T follicular helper cell (primary cell): ENCODE measurements at regions not wholly inside any gene's neighbourhood (a gene's known extent, or its start where the extent isn't known, plus 50 kb on each side); places are given as distances from the start of the nearest gene placed in this dataset.

Experiments
- DNase-seq: peaks from one replicate; pipeline ENCODE4 v3.0.0-alpha.2; 2020; ENCODE audit warnings: low read depth

GRCh38 chr7:17130281-17131059, 168.0 kb upstream of the AHR start:
- no peak for DNase-seq

- DNase-seq, result no peak
Measured at GRCh38 chr7:17131060-17131345, 167.4 kb upstream of the AHR start.

- no peak for DNase-seq
Measured at GRCh38 chr7:17131983-17132655, 166.3 kb upstream of the AHR start.

- no peak for DNase-seq
Measured at GRCh38 chr7:17132726-17133125, 165.7 kb upstream of the AHR start.

- DNase-seq, result no peak
Measured at GRCh38 chr7:17133977-17134376, 164.5 kb upstream of the AHR start.

- no peak for DNase-seq
Measured at GRCh38 chr7:17134786-17135185, 163.7 kb upstream of the AHR start.

GRCh38 chr7:17136126-17136525, 162.3 kb upstream of the AHR start:
- DNase-seq, result no peak

- no peak for DNase-seq
Measured at GRCh38 chr7:17139081-17139480, 159.4 kb upstream of the AHR start.

- no peak for DNase-seq
Measured at GRCh38 chr7:17140406-17140805, 158.0 kb upstream of the AHR start.

- no peak for DNase-seq
Measured at GRCh38 chr7:17142831-17143541, 155.5 kb upstream of the AHR start.

- DNase-seq, result peak; percentile 13
Measured at GRCh38 chr7:17144322-17144721, 154.1 kb upstream of the AHR start.

GRCh38 chr7:17146621-17147020, 151.8 kb upstream of the AHR start:
- no peak for DNase-seq

- DNase-seq, result no peak
Measured at GRCh38 chr7:17147409-17147808, 151.0 kb upstream of the AHR start.

- no peak for DNase-seq
Measured at GRCh38 chr7:17150018-17150417, 148.4 kb upstream of the AHR start.

- no peak for DNase-seq
Measured at GRCh38 chr7:17152721-17153120, 145.7 kb upstream of the AHR start.

- no peak for DNase-seq
Measured at GRCh38 chr7:17153536-17153935, 144.9 kb upstream of the AHR start.

- no peak for DNase-seq
Measured at GRCh38 chr7:17155529-17155928, 142.9 kb upstream of the AHR start.

- DNase-seq, result no peak
Measured at GRCh38 chr7:17158261-17158660, 140.2 kb upstream of the AHR start.

- no peak for DNase-seq
Measured at GRCh38 chr7:17159500-17160037, 138.9 kb upstream of the AHR start.

- DNase-seq, result no peak
Measured at GRCh38 chr7:17166824-17167379, 131.6 kb upstream of the AHR start.

GRCh38 chr7:17168416-17168815, 130.0 kb upstream of the AHR start:
- no peak for DNase-seq

- DNase-seq, result no peak
Measured at GRCh38 chr7:17171427-17171826, 127.0 kb upstream of the AHR start.
